ENCODE measurements at regions not wholly inside any gene's neighbourhood (a gene's known extent, or its start where the extent isn't known, plus 50 kb on each side); places are given as distances from the start of the nearest gene placed in this dataset.
A peak's percentile ranks its signal among the peaks of the same experiment; 100 is the strongest.

DNA sequence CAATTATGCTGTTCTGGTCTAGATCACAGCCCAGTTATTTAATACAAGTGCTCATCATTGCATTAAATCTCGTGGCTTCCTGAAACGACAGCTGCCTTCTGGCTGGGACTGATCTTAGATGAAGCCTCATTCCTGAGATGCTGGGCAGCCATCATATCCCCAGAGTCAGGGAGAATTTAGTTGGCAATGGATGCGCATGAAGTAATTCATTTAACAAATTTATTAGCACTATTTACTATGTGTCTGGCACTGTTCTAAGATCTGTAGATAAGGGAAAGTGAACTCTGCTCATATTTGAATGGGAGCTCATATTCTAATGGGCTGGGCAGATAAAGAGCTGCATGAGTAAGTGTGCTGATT is 244.7 kb downstream of the KCNS3 start:
- no peak for DNase-seq

DNA sequence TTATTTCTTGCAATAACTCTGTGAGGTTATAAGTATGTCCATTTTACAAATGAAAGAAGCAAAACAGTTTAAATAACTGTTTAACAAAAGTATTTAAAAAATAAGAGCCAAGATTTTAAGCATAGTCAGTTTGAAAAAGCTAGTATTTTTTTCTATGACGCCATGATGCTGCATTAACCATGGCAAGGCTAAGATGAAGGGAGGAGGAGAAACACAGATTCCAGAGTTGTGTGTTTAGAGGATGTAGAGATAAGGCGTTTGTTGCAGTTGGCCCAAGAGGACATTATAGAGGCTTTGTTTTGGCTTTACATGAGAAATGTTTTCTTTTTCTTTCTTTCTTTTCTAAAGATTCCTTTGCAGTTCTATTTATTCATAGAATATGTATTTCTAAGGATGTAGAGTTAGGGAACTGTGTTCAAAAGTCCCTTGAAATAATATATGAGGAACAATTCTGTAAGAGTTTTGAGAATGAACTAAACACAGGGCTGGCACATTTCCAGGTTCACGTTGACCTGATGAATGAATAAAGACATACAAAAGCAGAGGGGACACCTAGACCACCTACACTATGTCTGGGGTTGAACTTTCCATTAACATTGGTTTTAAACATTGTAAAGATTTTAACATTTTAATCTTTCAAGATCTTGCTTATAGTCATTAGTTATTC is 244.2 kb downstream of the KCNS3 start:
- no peak for DNase-seq

DNA sequence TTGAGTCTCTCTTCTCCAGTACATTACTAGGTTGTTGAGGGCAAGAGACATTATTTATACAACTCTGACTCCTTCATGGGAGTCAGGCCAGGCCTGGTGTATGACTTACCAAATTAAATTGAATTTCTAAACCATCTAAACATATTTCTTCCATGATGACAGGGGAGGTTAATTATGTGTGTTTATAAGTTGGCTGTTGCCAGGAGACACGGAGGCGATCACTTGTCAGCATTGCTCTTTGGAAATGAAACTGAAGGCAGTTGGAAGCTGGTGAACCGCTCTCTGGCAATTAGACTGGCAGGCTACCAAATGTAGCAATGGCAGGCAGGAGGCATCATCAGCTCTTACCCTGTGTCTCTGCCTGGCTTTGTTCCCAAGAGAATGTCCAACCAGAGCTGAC is 241.4 kb downstream of the KCNS3 start:
- DNase-seq: peak; percentile 55

DNA sequence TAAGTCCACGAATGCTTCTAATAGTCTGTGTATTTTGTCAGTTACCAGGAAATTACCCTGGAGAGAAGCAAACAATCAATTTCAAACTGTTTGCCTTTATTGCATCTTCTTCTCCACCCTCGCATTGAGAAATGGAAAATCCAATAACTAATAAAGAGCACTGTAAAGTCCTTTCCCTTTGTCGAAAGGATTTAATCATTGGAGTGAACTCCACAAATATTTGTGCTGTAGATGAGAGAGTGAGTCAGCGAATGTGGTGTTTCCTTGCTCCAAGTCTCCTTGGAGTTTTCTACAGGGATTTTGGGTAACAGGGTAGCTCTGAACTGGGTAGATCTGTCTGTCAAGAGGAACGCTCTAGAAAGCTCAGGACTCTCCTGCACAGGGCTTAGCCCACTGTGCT is 240.2 kb downstream of the KCNS3 start:
- no peak for DNase-seq

DNA sequence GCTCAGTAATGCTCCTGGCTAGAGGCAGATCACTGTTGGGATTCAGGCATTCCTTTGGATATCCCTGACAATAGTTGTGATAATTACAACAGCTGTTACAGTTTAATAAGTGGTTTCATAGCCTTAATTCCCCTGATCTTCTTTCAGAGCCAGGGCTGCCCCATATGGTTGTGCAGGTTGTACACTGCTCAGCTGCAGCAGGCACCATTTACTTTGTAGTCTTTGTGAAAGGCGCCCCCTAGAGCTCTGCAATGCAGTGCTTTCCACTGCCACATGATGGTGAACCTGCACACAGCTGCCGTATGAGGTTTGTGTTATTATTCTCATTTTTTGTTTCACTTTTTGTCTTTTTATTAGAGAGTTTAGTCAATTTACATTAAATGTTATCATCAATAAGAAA is 239.1 kb downstream of the KCNS3 start:
- DNase-seq: peak; percentile 77

DNA sequence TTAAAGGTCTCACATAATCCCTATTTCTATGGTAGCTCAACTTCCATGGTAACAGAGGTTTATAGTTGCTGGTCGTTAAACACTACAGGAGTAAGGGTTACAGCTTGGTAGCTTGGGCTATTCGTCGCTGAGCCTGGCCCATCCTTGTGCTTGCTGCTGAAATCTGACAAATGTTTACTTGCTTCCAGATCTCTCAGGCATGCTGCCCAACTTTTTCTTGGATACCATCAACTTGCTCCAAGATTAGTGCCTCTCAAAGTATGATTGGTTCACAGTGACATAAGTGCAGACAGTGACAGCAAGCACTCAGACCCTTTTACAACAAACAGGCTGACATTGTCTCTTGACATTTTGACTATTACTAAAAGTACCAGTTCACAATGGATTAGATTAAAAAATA is 231.8 kb downstream of the KCNS3 start:
- no peak for DNase-seq

DNA sequence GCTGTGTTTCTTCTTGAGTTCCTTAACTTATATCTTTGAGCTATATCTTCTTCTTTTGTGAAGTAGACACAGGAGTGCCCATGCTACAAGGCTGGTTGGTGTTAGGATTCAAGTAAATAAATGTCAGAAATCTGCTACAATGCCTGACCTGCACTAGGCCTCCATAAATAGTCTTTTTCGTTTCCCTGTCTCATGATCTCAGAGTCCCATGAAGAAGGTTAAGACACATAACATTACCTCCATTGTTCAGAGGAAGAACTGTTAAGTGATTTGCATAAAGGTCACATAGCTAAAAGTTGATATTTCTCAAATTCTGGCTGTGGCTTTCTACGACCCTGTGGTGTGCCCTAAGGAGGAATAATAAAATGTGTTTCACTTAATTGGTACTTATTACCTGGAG is 228.4 kb downstream of the KCNS3 start:
- DNase-seq: no peak

DNA sequence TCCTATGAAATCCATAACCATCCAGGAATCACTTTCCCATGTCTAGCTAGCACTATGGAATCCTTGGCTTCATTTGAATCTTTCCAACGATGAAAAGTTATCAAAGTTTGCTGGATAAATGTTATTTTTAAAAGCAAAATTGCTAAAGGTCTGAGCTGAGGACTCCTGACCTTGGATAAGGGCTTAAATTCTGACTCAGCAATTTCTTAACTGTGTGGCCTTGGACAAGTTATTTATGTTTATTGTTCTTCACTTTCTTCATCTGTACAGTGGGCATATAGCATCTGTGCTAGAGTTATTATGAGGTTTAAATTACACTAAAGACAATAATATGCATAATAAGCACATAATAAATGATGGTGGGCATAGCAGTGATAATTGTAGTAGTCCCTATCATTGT is 227.5 kb downstream of the KCNS3 start:
- no peak for DNase-seq

DNA sequence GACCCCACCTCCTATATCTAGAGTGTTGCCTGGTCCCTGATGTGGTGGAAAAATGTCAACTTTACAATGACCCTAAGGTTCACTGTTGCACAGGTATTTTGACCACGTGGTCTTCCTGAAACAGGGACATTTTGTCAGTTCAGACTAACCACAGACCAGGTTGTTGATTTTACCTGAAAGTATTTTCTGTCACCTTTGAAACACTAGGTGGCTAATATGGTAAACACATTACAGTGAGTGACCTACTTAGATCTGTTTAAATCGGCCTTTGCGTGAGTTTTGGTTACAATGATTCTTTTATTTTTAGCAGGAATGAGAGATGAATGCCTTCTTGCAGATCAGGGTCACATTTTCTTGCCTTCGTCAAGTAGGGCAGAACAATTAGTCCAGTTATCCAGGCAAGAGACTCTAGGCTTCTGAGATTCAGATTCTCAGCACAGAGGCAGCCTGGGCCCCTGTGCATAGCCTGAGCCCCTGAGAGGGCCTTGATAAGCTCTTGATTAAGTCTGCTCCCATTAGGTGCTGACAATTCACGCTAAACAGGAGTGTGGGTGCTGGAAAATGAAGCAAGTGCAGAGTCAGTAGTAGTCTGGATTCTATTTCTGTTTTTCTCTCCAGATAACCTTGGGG is 226.2 kb downstream of the KCNS3 start:
- no peak for DNase-seq

DNA sequence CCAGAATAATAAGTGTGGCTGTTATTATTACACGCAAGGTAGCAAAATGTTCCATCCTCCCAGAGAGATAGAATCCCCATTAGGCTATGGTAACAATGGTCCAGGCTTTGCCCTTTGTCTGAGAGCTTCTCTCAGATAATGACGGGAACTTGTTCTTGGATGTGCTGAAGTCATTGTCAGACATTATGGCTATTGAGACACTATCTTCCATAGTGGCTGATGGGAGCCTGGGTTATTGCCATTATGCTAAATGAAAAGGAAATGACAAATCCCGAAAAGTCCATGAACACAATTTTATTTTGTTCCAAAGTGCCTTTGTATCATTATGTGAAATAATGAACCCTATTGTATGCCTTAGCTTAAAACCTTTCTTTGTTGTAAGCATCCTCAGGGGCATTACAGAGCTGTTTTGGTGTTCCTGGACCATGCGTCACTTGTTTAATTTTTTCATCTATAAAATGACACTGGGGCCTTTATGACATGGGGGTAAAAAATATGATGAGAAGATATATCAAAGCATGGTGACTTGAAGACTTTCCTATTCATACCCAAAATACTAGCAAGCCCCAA is 218.5 kb downstream of the KCNS3 start:
- DNase-seq: no peak

DNA sequence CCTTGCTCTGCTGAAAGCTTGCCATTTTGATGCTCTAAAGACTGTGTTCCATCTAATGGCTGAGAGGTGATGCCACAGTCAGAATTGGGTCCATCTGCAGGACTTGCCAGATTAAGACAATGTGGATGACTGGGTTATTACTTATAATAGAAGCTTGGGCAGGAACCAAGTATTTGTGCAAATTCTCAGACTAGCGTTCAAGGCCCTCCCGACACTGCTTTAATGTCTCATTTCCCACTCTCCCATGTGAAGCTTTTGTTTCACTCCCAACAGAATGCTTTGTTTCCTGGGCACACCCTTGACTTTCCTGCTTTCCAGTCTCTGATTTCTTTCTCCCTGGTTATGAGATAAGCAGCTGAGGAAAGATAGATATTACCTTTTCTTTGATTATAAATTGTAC is 215.8 kb downstream of the KCNS3 start:
- DNase-seq: no peak

DNA sequence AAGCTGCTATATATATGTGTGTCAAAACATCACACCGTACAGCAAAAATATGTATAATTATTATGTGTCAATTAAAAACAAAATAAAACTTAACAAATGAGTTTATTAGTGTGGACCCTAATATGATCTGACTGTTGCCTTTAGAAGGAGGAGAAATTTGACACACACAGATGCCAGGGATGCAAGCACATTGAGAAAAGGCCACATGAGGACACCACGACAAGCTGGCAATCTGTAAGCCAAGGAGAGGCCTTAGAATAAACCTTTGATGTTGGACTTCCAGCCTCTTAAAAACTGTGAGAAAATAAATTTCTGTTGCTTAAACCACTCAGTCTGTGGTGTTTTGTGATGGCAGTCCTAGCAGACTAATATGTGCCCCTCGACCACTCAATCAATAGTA is 214.7 kb downstream of the KCNS3 start:
- DNase-seq: no peak

DNA sequence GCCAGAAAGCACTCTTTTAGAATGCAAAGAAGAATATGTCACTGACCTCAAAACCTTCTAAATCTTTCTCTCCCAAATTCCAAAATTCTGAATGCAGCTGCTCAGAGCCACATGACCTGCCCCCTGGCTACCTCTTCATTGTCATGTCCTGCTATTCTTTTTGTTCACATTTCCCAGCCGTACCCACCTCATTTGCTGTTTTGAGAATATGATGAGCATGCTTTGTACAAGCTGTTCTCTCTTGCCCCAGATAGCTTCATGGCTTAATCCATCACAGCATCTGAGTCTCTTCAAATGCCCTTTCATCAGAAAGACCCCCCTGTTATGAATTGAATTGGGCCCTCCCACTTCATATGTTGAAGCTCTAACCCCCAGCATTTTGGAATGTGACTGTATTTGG is 214.3 kb downstream of the KCNS3 start:
- no peak for DNase-seq

DNA sequence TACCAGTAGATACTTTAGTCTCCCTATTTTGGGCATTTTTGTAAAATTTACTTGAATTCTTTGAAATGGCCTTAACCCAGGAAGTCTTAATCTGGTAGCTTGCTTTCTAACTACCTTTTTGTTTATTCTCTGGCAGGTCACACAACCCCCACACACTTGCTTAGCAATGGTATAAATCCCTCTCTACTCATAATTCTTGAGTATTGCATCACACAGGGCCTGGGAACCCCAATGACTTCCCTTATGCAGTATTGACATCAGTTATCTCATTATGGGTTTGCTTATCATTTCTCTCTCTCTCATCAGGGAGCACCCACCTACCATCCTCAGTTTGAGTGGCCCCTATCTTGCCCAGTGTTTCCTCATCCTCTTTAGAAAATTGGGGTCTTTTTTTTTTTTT is 207.1 kb downstream of the KCNS3 start:
- no peak for DNase-seq

DNA sequence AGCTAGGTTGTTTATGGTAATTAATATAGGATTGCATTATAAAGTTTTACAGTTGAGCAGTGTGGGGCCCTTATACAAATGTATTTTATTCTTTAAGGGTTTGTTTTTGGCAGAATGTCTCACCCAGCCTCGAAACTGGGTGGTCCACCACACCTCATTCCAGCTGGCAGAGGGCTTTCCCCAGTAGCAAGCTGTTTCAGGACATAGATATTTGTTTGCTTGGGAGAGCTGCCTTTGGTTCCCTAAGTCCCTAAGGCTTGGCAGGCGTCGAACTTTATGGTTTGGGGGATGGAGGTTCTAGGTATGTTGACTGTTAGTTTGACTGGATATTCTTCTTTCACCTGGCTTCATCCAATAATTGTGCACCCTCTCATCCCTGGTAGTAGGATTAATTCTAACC is 205.9 kb downstream of the KCNS3 start:
- no peak for DNase-seq

DNA sequence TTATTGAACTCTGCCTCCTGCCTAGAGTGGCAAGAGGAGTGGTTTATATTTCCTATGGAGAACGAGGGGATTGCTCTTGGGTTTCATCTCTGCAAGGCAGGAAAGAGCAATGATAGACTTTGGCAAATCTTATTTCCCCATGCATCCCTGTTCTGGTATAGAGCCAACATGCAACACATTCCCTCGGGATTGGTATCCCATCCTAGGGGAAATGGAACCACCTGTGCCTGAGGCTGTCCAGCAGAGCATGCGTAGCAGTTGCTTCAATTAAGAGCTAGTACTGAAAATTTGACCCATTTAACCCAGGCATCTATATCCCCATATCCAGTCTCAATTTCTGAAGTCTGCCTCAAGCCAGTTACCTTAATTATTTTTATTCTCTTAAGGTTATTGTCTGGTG is 205.3 kb downstream of the KCNS3 start:
- DNase-seq: no peak

DNA sequence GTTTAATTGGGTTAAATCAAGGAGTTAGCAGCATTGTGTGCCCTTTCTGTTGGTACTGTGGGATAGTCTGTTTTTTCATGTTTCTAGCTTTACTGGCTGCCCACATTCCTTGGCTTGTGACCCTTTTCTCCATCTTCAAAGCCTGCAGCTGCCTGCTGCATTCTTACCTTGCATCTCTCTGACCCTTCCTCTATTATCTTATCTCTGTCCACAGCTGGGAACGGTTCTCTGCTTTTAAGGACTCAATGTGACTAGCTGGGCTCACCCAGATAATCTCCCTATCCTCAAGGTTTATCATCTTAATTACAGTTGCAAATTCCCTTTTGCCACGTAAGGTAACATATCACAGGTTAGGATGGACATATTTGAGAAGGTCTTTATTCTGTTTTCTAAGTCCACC is 199.7 kb downstream of the KCNS3 start:
- no peak for DNase-seq

DNA sequence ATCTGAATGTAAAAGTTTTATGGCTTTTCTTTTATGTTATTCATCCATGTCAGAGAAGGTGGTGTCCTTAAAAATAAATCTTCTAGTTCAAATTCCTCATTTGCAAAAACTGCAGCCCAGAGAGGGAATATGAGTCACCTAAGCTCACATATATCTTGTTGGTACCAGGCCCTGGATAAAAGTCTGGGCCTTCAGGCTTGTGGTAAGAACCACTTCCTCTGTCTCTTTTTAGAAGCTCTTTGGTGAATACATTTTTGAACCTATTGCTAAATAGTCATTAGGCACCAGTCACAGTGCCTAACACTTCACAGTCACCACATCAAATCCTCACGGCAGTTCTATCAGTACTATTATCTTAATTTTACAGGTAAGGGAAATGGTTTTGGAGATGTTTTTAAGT is 199.2 kb downstream of the KCNS3 start:
- no peak for DNase-seq

DNA sequence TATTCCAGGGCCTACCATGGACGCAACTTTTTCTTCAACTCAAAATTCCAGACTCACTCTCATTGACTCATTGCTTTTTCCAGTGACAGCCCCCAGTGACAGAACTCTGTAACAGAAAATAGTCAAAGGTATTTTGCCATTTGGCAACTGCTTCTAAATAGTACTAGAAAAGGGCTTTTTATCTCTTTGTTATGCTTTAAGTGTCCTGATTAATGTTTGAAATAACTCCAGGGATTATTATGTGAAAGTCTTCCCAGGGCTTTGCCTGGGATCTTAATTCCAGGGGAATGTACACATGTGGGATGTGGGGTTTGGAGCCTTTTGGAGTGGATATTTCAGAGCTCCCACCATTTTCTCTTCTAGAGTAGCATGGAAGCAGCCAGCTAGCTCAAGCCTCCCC is 198.8 kb downstream of the KCNS3 start:
- no peak for DNase-seq

DNA sequence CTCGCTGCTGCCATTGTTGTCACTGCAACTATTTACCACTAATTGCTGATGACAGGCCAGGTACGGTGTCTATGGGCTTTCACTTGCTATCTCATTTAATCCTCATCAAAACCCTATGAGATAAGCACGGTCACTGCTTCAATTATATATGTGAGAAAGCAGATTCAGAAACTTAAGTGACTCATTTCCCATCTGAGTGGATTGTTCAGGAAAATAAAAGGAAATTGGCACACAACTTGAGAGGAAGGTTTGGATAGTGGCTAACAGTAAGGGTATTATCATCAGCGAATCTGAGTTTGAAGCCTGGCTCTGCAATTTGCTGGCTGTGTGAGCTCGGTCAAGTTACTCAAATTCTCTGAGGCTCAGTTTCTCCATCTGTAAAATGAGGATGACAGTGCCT is 196.0 kb downstream of the KCNS3 start:
- no peak for DNase-seq

DNA sequence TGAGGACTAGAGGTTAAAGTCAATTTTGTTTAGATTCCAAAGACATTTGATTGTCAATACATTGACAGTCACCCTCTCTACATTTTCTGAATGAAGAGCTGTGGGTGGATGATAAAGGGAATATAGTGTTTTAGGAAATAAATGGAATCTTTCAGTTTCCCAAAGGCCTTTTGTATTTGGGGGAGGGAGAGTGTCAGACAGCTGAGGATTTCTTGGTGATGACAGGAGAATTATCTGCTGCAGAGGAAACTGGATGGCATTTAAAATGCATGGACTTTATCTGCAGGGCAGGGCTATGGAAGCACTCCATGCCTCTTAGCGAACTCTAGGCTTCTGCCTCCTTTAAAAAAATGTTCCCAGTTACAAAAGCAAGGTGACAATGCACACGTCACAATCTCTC is 195.1 kb downstream of the KCNS3 start:
- no peak for DNase-seq

DNA sequence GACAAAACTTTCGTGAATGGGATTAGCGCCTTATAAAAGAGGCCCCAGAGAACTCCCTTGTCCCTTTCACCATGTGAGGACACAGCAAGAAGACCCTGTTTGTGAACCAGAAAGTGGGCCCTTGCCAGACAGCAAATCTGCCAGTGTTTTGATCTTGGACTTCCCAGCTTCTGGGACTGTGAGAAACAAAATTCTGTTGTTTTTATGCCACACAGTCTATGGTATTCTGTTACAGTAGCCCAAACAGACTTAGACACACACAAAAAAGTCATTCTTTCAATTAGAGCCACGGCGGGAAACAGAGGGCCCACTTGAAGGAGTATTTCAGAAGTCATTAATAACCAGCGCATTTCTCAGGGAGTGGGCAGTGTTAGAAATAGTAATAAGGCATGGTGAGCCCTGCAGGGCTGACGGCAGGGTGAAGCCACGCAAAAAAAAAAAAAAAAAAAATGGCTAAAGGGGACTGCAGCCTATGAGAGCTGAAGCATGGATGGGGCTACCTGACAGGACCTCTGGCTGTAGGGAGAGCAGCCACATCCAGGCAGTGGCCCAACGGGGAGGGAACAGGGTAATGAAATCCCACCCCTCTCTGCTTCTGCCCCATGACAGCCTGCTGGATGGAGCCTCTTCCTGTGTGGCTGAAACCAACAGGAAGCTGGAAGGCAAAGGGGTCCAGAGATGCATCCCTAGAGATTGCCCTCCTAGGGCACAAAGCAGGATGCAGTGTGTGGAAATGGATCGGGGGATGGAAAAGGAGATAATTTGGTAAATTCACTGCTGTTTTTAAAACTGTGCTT is 189.3 kb downstream of the KCNS3 start:
- DNase-seq: no peak

DNA sequence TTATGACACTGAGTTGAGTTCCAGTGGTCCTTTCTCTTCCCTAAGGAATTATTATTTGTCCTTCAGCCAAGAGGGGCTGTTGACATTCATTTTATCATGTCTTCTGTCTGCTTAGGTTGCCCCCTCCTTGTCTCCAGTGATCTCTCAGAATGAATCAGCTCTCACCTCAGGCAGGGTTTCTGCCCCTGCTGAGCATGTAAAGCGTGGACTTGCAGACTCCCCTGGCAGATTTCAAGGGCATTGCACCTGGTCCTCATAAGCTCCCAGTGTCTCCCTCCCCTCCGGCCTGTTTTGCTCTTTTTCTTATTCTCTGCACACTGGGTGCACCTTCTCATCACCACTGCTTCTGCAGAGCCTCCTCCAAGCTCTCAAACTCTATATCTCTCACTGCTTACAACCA is 188.4 kb downstream of the KCNS3 start:
- no peak for DNase-seq

DNA sequence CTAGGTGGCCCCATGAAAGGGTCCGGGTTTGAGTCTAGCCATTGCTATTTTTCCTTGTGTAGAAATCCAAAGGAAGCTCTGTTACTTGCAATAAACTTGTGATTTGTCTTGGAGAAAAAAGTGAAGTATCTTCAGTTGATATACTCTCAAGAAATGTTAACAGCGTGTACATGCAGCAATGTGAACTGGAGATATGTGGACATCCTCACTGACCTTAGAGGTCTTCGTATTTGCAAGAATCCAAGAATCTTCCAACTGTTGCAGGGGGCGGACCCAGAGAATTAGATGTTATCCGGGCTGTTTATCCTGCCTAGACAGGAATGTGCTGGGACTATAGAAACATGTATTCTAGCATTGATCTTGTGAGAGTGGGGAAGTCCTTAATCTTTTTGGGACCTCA is 187.6 kb downstream of the KCNS3 start:
- DNase-seq: no peak
